IMR-90 (cell line): ENCODE measurements at regions not wholly inside any gene's neighbourhood (a gene's known extent, or its start where the extent isn't known, plus 50 kb on each side); places are given as distances from the start of the nearest gene placed in this dataset.

ENCODE experiments used
- ATAC-seq: fragments of 200-7000 bp; cut with Tn5 transposase; 2 replicates; pipeline ENCODE4 v1.9.1; 2020; ENCODE audit warnings: low read depth, mild to moderate bottlenecking, moderate library complexity
- BruUV-seq: library from RNA; stranded (reverse); fragments of 400-500 nt; replicated peaks from 2 replicates; lab custom pipeline; 2021; lab: Mats Ljungman, UMichigan
- CTCF ChIA-PET: fragments of 300-600 bp; formaldehyde crosslinking; extraction: SDS; loops from one replicate; lab custom pipeline; 2021; ENCODE audit warnings: antibody characterized with exemption; lab: Yijun Ruan, JAX
- POLR2A ChIA-PET: fragments of 300-600 bp; sonication (Branson Sonifier 250); formaldehyde crosslinking; loops from one replicate; lab custom pipeline; 2022; ENCODE audit warnings: antibody characterized with exemption; ENCODE audit not compliant: unreplicated experiment; lab: Charles Lee
- DNase-seq: peaks from one replicate; pipeline ENCODE4 v3.0.0; 2013
- H2AFZ ChIP-seq: replicated peaks from 2 replicates; pipeline ENCODE3; 2013; ENCODE audit warnings: low read length, mild to moderate bottlenecking; ENCODE audit not compliant: poor library complexity
- H2AK5ac ChIP-seq: 2 replicates; pipeline ENCODE4 v1.6.1; 2013; ENCODE audit warnings: low read depth, low read length, inconsistent platforms
- H2AK9ac ChIP-seq: replicated peaks from 2 replicates; pipeline ENCODE3; 2013; ENCODE audit warnings: mild to moderate bottlenecking, low read depth, low read length, moderate library complexity; ENCODE audit not compliant: poor library complexity
- H2BK120ac ChIP-seq: 2 replicates; pipeline ENCODE4 v1.6.1; 2013; ENCODE audit warnings: low read depth, low read length, inconsistent platforms
- H2BK15ac ChIP-seq: 3 replicates; pipeline ENCODE4 v1.6.1; 2013; ENCODE audit warnings: low read depth, low read length, inconsistent platforms
- H2BK20ac ChIP-seq: 2 replicates; pipeline ENCODE4 v1.6.1; 2013; ENCODE audit warnings: low read depth, mild to moderate bottlenecking, inconsistent platforms, low read length, moderate library complexity
- H2BK5ac ChIP-seq: 2 replicates; pipeline ENCODE4 v1.6.1; 2013; ENCODE audit warnings: mild to moderate bottlenecking, low read depth, low read length, inconsistent platforms; ENCODE audit not compliant: poor library complexity, severe bottlenecking
- H3K14ac ChIP-seq: replicated peaks from 2 replicates; pipeline ENCODE4 v1.6.1; 2013; ENCODE audit warnings: low read depth, low read length, inconsistent platforms
- H3K18ac ChIP-seq: 2 replicates; pipeline ENCODE4 v1.6.1; 2013; ENCODE audit warnings: low read depth, low read length, control low read depth
- H3K23ac ChIP-seq: 2 replicates; pipeline ENCODE4 v1.6.1; 2013; ENCODE audit warnings: low read depth, low read length, inconsistent platforms
- H3K27ac ChIP-seq: 2 replicates; pipeline ENCODE4 v1.5.1; 2013; ENCODE audit warnings: mild to moderate bottlenecking, control low read depth, low read length; ENCODE audit not compliant: insufficient read depth
- H3K27me3 ChIP-seq: 2 replicates; pipeline ENCODE4 v1.6.1; 2013; ENCODE audit warnings: low read length; ENCODE audit not compliant: control insufficient read depth, insufficient read depth
- H3K36me3 ChIP-seq: 2 replicates; pipeline ENCODE4 v1.6.1; 2013; ENCODE audit warnings: low read length, mixed read lengths; ENCODE audit not compliant: control insufficient read depth, insufficient read depth
- H3K4ac ChIP-seq: 2 replicates; pipeline ENCODE4 v1.6.1; 2013; ENCODE audit warnings: low read depth, low read length, inconsistent platforms
- H3K4me1 ChIP-seq: 2 replicates; pipeline ENCODE4 v1.6.1; 2013; ENCODE audit warnings: low read length, mixed read lengths; ENCODE audit not compliant: control insufficient read depth, insufficient read depth
- H3K4me2 ChIP-seq: 2 replicates; pipeline ENCODE4 v1.6.1; 2013; ENCODE audit warnings: low read depth, mild to moderate bottlenecking, control low read depth, low read length, moderate library complexity
- H3K4me3 ChIP-seq: 2 replicates; pipeline ENCODE4 v1.5.1; 2013; ENCODE audit warnings: low read depth, mild to moderate bottlenecking, control low read depth, low read length, moderate library complexity; ENCODE audit not compliant: insufficient read depth
- H3K56ac ChIP-seq: 2 replicates; pipeline ENCODE4 v1.6.1; 2013; ENCODE audit warnings: low read length, inconsistent platforms; ENCODE audit not compliant: insufficient read depth; ENCODE audit errors: extremely low read depth
- H3K79me1 ChIP-seq, 2 experiments: 2 replicates each; pipeline ENCODE4 v1.6.1; 2013; ENCODE audit warnings: low read length in 2 of 2, inconsistent platforms in 1 of 2, low read depth in 1 of 2
- H3K9ac ChIP-seq: 2 replicates; pipeline ENCODE4 v1.6.1; 2013; ENCODE audit warnings: low read depth, low read length, control low read depth
- H3K9me1 ChIP-seq: 2 replicates; pipeline ENCODE4 v1.6.1; 2013; ENCODE audit warnings: low read length, inconsistent platforms; ENCODE audit not compliant: insufficient read depth
- H3K9me3 ChIP-seq: 2 replicates; pipeline ENCODE4 v1.6.1; 2013; ENCODE audit warnings: low read length; ENCODE audit not compliant: control insufficient read depth, insufficient read depth
- H4K20me1 ChIP-seq: 2 replicates; pipeline ENCODE4 v1.6.1; 2013; ENCODE audit warnings: low read length, inconsistent platforms; ENCODE audit not compliant: insufficient read depth
- H4K5ac ChIP-seq: 2 replicates; pipeline ENCODE4 v1.6.1; 2013; ENCODE audit warnings: mild to moderate bottlenecking, low read depth, low read length, control low read depth
- H4K8ac ChIP-seq, 2 experiments: 2 replicates each; pipeline ENCODE4 v1.6.1; 2013; ENCODE audit warnings: low read depth in 2 of 2, low read length in 2 of 2, control low read depth in 1 of 2, inconsistent platforms in 1 of 2
- H4K91ac ChIP-seq: 2 replicates; pipeline ENCODE4 v1.6.1; 2013; ENCODE audit warnings: low read depth, low read length, inconsistent platforms; ENCODE audit not compliant: insufficient read depth
- CEBPB ChIP-seq: IDR thresholded peaks from 2 replicates; pipeline ENCODE4 v1.6.1; 2012; ENCODE audit warnings: low read depth, low read length, improper control_type of control experiment
- FOS ChIP-seq: fragments of 150-350 bp; IDR thresholded peaks from 2 replicates; pipeline ENCODE4 v1.6.1; 2016; ENCODE audit warnings: low read depth, low read length
- POLR2A ChIP-seq: IDR thresholded peaks from 2 replicates; pipeline ENCODE4 v1.6.1; 2012; ENCODE audit warnings: mild to moderate bottlenecking, low read depth, low read length
- RCOR1 ChIP-seq: IDR thresholded peaks from 2 replicates; pipeline ENCODE4 v1.6.1; 2012; ENCODE audit warnings: mild to moderate bottlenecking, low read length, improper control_type of control experiment; ENCODE audit not compliant: insufficient replicate concordance
- RFX5 ChIP-seq: IDR thresholded peaks from 2 replicates; pipeline ENCODE4 v1.8.0; 2012; ENCODE audit warnings: low read depth, mild to moderate bottlenecking, low read length, moderate library complexity
- USF2 ChIP-seq: fragments of 150-350 bp; IDR thresholded peaks from 2 replicates; pipeline ENCODE4 v1.6.1; 2017; ENCODE audit warnings: mild to moderate bottlenecking, antibody characterized with exemption, low read length, low read depth
- WGBS, 2 experiments: methylation state at CpG; one replicate each; pipeline versions ENCODE4 v1.1.5 to v1.1.7; 2013; ENCODE audit warnings: missing lambda C conversion rate in 2 of 2; ENCODE audit not compliant: insufficient read length in 1 of 2; ENCODE audit errors: extremely low coverage in 2 of 2; 5-methylcytosine and 5-hydroxymethylcytosine counted together
- dilution Hi-C: fragments of 300-500 bp; cut with HindIII; formaldehyde crosslinking; loops from one replicate; pipeline ENCODE4 v1.14.3; 2018; ENCODE audit warnings: low sequenced_read_pairs; ENCODE audit not compliant: unreplicated experiment
- in situ Hi-C: fragments of 300-500 bp; cut with MboI; formaldehyde crosslinking; loops from 3 replicates; pipeline ENCODE4 v1.14.3; 2019; ENCODE audit warnings: low sequenced_read_pairs, inconsistent platforms, mixed read lengths
- intact Hi-C: fragments of 100-400 bp; cut with micrococcal nuclease; formaldehyde crosslinking; loops from 2 replicates; pipeline ENCODE4 v1.10.0; 2022

GRCh38 chr21:19609611-19610010 lies 1206.0 kb upstream of the TMPRSS15 start:
- no peak for TF ChIP-seq RCOR1
- TF ChIP-seq RFX5, result no peak
- no peak for TF ChIP-seq FOS
- TF ChIP-seq CEBPB, result no peak
- no peak for TF ChIP-seq USF2
- no peak for TF ChIP-seq POLR2A
- H2BK20ac ChIP-seq, result no peak overlapping the region
- peaks cover 9% of the 10 kb centered on the region for H3K9me3 ChIP-seq
- H3K14ac ChIP-seq, result no peak overlapping the region
- no peak overlapping the region for H3K27ac ChIP-seq
- no peak overlapping the region for H2AK9ac ChIP-seq
- H3K56ac ChIP-seq, result no peak overlapping the region
- H3K79me1 ChIP-seq, result no peaks in the 10 kb centered on the region
- no peak overlapping the region for H4K5ac ChIP-seq
- DNase-seq (no peak), ATAC-seq (no peak)
- H2AFZ ChIP-seq, result no peak overlapping the region
- H4K91ac ChIP-seq, result no peak overlapping the region
- no peak overlapping the region for H2AK5ac ChIP-seq
- H3K4me2 ChIP-seq, result no peak overlapping the region
- intact Hi-C loops (no loop called here), in situ Hi-C loops (no loop called here), dilution Hi-C loops (no loop called here)
- no peaks in the 10 kb centered on the region for H4K20me1 ChIP-seq
- CTCF ChIA-PET, result no interaction called here
- no peak overlapping the region for H3K18ac ChIP-seq
- H3K4ac ChIP-seq, result no peak overlapping the region
- POLR2A ChIA-PET, result no interaction called here
- no peak overlapping the region for H4K8ac ChIP-seq
- no peak overlapping the region for H2BK5ac ChIP-seq
- H3K4me3 ChIP-seq, result no peak overlapping the region
- H2BK120ac ChIP-seq, result no peak overlapping the region
- no peaks in the 10 kb centered on the region for H3K4me1 ChIP-seq
- no peak overlapping the region for H3K23ac ChIP-seq
- H3K36me3 ChIP-seq, result no peaks in the 10 kb centered on the region
- H3K27me3 ChIP-seq, result no peaks in the 10 kb centered on the region
- no peaks in the 10 kb centered on the region for H3K9me1 ChIP-seq
- no peak overlapping the region for H2BK15ac ChIP-seq
- WGBS, 2 experiments, result no CpG with 5 or more reads among the region's 3 CpGs
- no peak overlapping the region for H3K9ac ChIP-seq
- no TSS peak for BruUV-seq
